ENCODE measurements at regions not wholly inside any gene's neighbourhood (a gene's known extent, or its start where the extent isn't known, plus 50 kb on each side); places are given as distances from the start of the nearest gene placed in this dataset.

DNA sequence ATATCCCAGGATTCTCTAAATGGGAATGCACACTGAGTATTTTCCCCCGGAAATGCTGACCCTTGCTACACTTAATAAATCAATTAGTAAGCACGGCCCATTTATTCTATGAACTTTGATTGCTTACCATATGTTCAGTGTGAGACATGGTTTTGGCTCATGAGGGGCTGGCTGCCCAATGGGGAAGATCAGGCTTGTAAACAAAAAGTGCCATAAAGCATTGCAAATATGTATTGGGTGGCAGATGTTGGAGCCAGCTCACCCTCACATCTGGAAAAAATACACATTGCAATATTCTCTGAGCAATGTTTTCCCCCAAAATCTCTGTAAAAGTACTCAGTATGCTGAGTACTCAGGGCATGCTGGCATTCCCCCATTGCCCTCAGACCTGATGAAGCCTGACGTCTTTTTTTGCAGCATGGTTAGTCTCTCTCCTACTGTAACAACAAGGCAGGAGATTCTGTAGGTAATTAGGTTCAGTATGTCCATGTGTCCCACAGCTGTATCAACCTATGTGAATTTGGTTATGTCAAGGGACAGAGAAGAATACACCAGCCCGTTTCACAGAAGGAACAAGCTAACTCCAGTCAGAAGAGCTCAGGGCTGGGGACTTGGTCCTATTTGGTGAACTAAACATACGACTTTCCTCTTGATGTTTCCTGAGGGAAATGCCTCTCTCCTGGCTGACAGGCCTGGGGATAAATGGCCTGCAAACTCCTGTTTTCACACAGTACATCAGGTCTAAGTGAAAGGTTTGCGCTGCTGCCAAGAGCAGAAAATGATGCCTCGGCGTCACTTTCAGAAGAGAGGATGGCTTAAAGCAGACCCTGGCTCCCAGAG is 202.4 kb downstream of the INSIG2 start:
- ATAC-seq (no peak), FAIRE-seq (no peak), DNase-seq (ENCODE audit: low read depth, low spot score) (no peak)
- no peak overlapping the region for H3K27ac ChIP-seq (ENCODE audit: control insufficient read depth, insufficient read depth)
- WGBS (ENCODE audit: insufficient coverage, insufficient replicate concordance, low lambda C conversion rate, missing lambda C conversion rate), result 45% methylated on average over 8 of the region's 8 CpGs
- RAD21 ChIA-PET (ENCODE audit: unreplicated experiment), result no interaction called here
- no peaks in the 10 kb centered on the region for H4K20me1 ChIP-seq (ENCODE audit: control insufficient read depth, insufficient read depth)
- no peaks in the 10 kb centered on the region for H3K4me1 ChIP-seq (ENCODE audit: control insufficient read depth, insufficient read depth, low read length)
- no peak overlapping the region for H3K4me3 ChIP-seq
- H3K4me2 ChIP-seq (ENCODE audit: control insufficient read depth, insufficient read depth), result no peak overlapping the region
- SMC1A ChIA-PET (ENCODE audit: uncharacterized antibody, unreplicated experiment), result no interaction called here
- H3K36me3 ChIP-seq (ENCODE audit: control insufficient read depth in 2 of 2, insufficient read depth in 2 of 2, low read length in 1 of 2), result no peaks in the 10 kb centered on the region
- CTCF ChIA-PET, result interaction anchor here (0.6 kb wide), 1 partner anchor 1019 kb away, joined by 3 read pairs; no protein-coding TSS in a partner anchor
- intact Hi-C loops (cut with micrococcal nuclease; ENCODE audit: unreplicated experiment) (no loop called here), in situ Hi-C loops (cut with MboI) (no loop called here)
- BruUV-seq (replicated peaks), result no TSS peak
- H2AFZ ChIP-seq (ENCODE audit: control insufficient read depth, low read depth, low read length), result no peak overlapping the region
- POLR2A ChIA-PET, result no interaction called here
- H3K9me3 ChIP-seq (replicated peaks; ENCODE audit: control insufficient read depth, insufficient read depth, low read length), result no peaks in the 10 kb centered on the region; the same call in 2 of the 3 replicates
- TF ChIP-seq GATAD2B (conservative IDR thresholded peaks at IDR 0.05; ENCODE audit: low read depth) (no peak), JUND (IDR thresholded peaks at IDR 0.05; ENCODE audit: low read depth, low read length) (no peak), ZNF207 (IDR thresholded peaks at IDR 0.05; ENCODE audit: borderline replicate concordance) (no peak), NR2C2 (IDR thresholded peaks at IDR 0.05; ENCODE audit: borderline replicate concordance, control insufficient read depth, insufficient read length, low read depth) (no peak), CHD2 (IDR thresholded peaks at IDR 0.05; ENCODE audit: borderline replicate concordance, low read depth, low read length) (no peak), RFX5 (IDR thresholded peaks at IDR 0.05; ENCODE audit: low read depth, low read length) (no peak), ETV6 (conservative IDR thresholded peaks at IDR 0.05 in 1 of 2, IDR thresholded peaks at IDR 0.05 in 1 of 2; ENCODE audit: borderline replicate concordance in 1 of 2, low read depth in 1 of 2) (no peak), MYB (IDR thresholded peaks at IDR 0.05; ENCODE audit: borderline replicate concordance, low read depth, low read length) (no peak), CREB1 (IDR thresholded peaks at IDR 0.05; ENCODE audit: low read depth) (no peak), CBFB (IDR thresholded peaks at IDR 0.05; ENCODE audit: low read depth) (no peak), SMC3 (IDR thresholded peaks at IDR 0.05; ENCODE audit: borderline replicate concordance, low read length) (no peak), SMAD5 (IDR thresholded peaks at IDR 0.05; ENCODE audit: low read depth) (no peak), ZZZ3 (IDR thresholded peaks at IDR 0.05; ENCODE audit: control insufficient read depth, insufficient read length, low read depth) (no peak)
- TF ChIP-seq, protein P1, sequence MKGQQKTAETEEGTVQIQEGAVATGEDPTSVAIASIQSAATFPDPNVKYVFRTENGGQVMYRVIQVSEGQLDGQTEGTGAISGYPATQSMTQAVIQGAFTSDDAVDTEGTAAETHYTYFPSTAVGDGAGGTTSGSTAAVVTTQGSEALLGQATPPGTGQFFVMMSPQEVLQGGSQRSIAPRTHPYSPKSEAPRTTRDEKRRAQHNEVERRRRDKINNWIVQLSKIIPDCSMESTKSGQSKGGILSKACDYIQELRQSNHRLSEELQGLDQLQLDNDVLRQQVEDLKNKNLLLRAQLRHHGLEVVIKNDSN (IDR thresholded peaks at IDR 0.05; ENCODE audit: borderline replicate concordance, extremely low read length, insufficient read depth, low read depth, low read length), result no peak
- TF ChIP-seq, protein P2, sequence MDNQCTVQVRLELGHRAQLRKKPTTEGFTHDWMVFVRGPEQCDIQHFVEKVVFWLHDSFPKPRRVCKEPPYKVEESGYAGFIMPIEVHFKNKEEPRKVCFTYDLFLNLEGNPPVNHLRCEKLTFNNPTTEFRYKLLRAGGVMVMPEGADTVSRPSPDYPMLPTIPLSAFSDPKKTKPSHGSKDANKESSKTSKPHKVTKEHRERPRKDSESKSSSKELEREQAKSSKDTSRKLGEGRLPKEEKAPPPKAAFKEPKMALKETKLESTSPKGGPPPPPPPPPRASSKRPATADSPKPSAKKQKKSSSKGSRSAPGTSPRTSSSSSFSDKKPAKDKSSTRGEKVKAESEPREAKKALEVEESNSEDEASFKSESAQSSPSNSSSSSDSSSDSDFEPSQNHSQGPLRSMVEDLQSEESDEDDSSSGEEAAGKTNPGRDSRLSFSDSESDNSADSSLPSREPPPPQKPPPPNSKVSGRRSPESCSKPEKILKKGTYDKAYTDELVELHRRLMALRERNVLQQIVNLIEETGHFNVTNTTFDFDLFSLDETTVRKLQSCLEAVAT (IDR thresholded peaks at IDR 0.05), result no peak
- H3K9ac ChIP-seq (ENCODE audit: control insufficient read depth, insufficient read depth, low read length), result no peak overlapping the region
- no peaks in the 10 kb centered on the region for H3K79me2 ChIP-seq (ENCODE audit: control insufficient read depth, insufficient read depth, low read length)
- no peaks in the 10 kb centered on the region for H3K27me3 ChIP-seq (replicated peaks in 1 of 2; ENCODE audit: control insufficient read depth in 2 of 2, insufficient read depth in 2 of 2, low read length in 1 of 2)

Measured in GM12878 (cell line).